Epithelial cell of proximal tubule (primary cell): ENCODE measurements at regions not wholly inside any gene's neighbourhood (a gene's known extent, or its start where the extent isn't known, plus 50 kb on each side); places are given as distances from the start of the nearest gene placed in this dataset.
"Not testable (repeated sequence)": the region's sequence is repeated elsewhere in the genome, so short reads cannot be mapped to it uniquely, and the experiment has no call there.

ENCODE experiments used
- DNase-seq: peaks from one replicate; pipeline ENCODE4 v3.0.0-alpha.2; 2011; ENCODE audit warnings: low read depth
- H3K4me3 ChIP-seq: 2 replicates; pipeline ENCODE4 v1.5.1; 2011; ENCODE audit warnings: low read depth, mild to moderate bottlenecking, low read length
- CTCF ChIP-seq: conservative IDR thresholded peaks from 2 replicates; pipeline ENCODE4 v1.5.1; 2012; ENCODE audit warnings: low read depth, mild to moderate bottlenecking, low read length

GRCh38 chr3:22010997-22011396 lies 260.0 kb upstream of the ZNF385D start:
- H3K4me3 ChIP-seq: no peak overlapping the region
- DNase-seq: no peak
- no peak for TF ChIP-seq CTCF

- TF ChIP-seq CTCF: no peak
- DNase-seq: no peak
Observed at GRCh38 chr3:22012471-22012870, 261.5 kb upstream of the ZNF385D start.

GRCh38 chr3:22013641-22014040 lies 262.6 kb upstream of the ZNF385D start:
- DNase-seq: no peak
- no peak for TF ChIP-seq CTCF
- no peak overlapping the region for H3K4me3 ChIP-seq

More at GRCh38 chr3:22012471-22012870, 261.5 kb upstream of the ZNF385D start:
- H3K4me3 ChIP-seq: no peak overlapping the region

GRCh38 chr3:22016197-22016596 lies 265.2 kb upstream of the ZNF385D start:
- TF ChIP-seq CTCF: no peak
- H3K4me3 ChIP-seq: no peak overlapping the region
- DNase-seq: no peak

GRCh38 chr3:22024638-22025037 lies 273.6 kb upstream of the ZNF385D start:
- H3K4me3 ChIP-seq, DNase-seq: not testable (repeated sequence)

- no peak for TF ChIP-seq CTCF
- no peak for DNase-seq
- H3K4me3 ChIP-seq: no peak overlapping the region
Observed at GRCh38 chr3:22029480-22029879, 278.5 kb upstream of the ZNF385D start.

- TF ChIP-seq CTCF: no peak
- no peak for DNase-seq
- no peak overlapping the region for H3K4me3 ChIP-seq
Observed at GRCh38 chr3:22039161-22039560, 288.2 kb upstream of the ZNF385D start.

GRCh38 chr3:22040150-22040549 lies 289.1 kb upstream of the ZNF385D start:
- no peak for TF ChIP-seq CTCF
- no peak overlapping the region for H3K4me3 ChIP-seq
- DNase-seq: no peak
